ENCODE measurements at regions not wholly inside any gene's neighbourhood (a gene's known extent, or its start where the extent isn't known, plus 50 kb on each side); places are given as distances from the start of the nearest gene placed in this dataset.

GRCh38 chr12:131253376-131254026 lies 299.8 kb downstream of the ADGRD1 start:
- Histone ChIP-seq H3K4me2 (ENCODE audit: control insufficient read depth, extremely low read depth, insufficient read depth, low read depth, low read length) (no peak overlapping the region), H3K79me2 (ENCODE audit: control insufficient read depth, insufficient read depth, low read length) (no peaks in the 10 kb centered on the region), H3K27ac (ENCODE audit: control insufficient read depth, insufficient read depth, low read length) (no peak overlapping the region), H3K4me1 (ENCODE audit: control insufficient read depth, extremely low read depth, insufficient read depth, low read length) (no peaks in the 10 kb centered on the region), H3K9me1 (ENCODE audit: control insufficient read depth, extremely low read depth, insufficient read depth, low read length) (no peaks in the 10 kb centered on the region), H3K4me3 (ENCODE audit: control insufficient read depth in 2 of 3, extremely low read depth in 1 of 3, insufficient read depth in 2 of 3, low read depth in 1 of 3, low read length in 3 of 3) (no peak overlapping the region), H3K36me3 (ENCODE audit: control insufficient read depth in 2 of 2, extremely low read depth in 1 of 2, insufficient read depth in 2 of 2, low read length in 2 of 2) (no peaks in the 10 kb centered on the region), H3K9me3 (ENCODE audit: control insufficient read depth, low read depth, low read length) (peaks cover 4% of the 10 kb centered on the region), H2AFZ (ENCODE audit: control insufficient read depth, low read length) (no peak overlapping the region), H3K27me3 (ENCODE audit: control insufficient read depth, extremely low read depth, insufficient read depth, low read length) (no peaks in the 10 kb centered on the region), H3K9ac (ENCODE audit: control insufficient read depth, extremely low read depth, insufficient read depth, low read length) (no peak overlapping the region), H4K20me1 (ENCODE audit: control insufficient read depth, extremely low read depth, insufficient read depth, low read length) (no peaks in the 10 kb centered on the region)
- no peak for DNase-seq (ENCODE audit: low read depth, low spot score)
- dilution Hi-C loops (cut with MboI; ENCODE audit: extremely low pct_ligation_motif_present, low sequenced_read_pairs), result no loop called here
- TF ChIP-seq EZH2 (IDR thresholded peaks at IDR 0.05; ENCODE audit: low read length) (no peak), CTCF (optimal IDR thresholded peaks at IDR 0.05 in 1 of 3, IDR thresholded peaks at IDR 0.05 in 1 of 3, conservative IDR thresholded peaks at IDR 0.05 in 1 of 3; ENCODE audit: extremely low read depth in 1 of 3, insufficient read depth in 2 of 3, low read length in 3 of 3) (no peak)
- no peak for FAIRE-seq

GRCh38 chr12:131254374-131254773 lies 300.7 kb downstream of the ADGRD1 start:
- Histone ChIP-seq H3K27ac (ENCODE audit: control insufficient read depth, insufficient read depth, low read length) (no peak overlapping the region), H4K20me1 (ENCODE audit: control insufficient read depth, extremely low read depth, insufficient read depth, low read length) (no peaks in the 10 kb centered on the region), H3K4me2 (ENCODE audit: control insufficient read depth, extremely low read depth, insufficient read depth, low read depth, low read length) (no peak overlapping the region), H3K9me1 (ENCODE audit: control insufficient read depth, extremely low read depth, insufficient read depth, low read length) (no peaks in the 10 kb centered on the region), H2AFZ (ENCODE audit: control insufficient read depth, low read length) (no peak overlapping the region), H3K9ac (ENCODE audit: control insufficient read depth, extremely low read depth, insufficient read depth, low read length) (no peak overlapping the region), H3K9me3 (ENCODE audit: control insufficient read depth, low read depth, low read length) (peaks cover 4% of the 10 kb centered on the region), H3K79me2 (ENCODE audit: control insufficient read depth, insufficient read depth, low read length) (no peaks in the 10 kb centered on the region), H3K36me3 (ENCODE audit: control insufficient read depth in 2 of 2, extremely low read depth in 1 of 2, insufficient read depth in 2 of 2, low read length in 2 of 2) (no peaks in the 10 kb centered on the region), H3K4me1 (ENCODE audit: control insufficient read depth, extremely low read depth, insufficient read depth, low read length) (no peaks in the 10 kb centered on the region), H3K4me3 (ENCODE audit: control insufficient read depth in 2 of 3, extremely low read depth in 1 of 3, insufficient read depth in 2 of 3, low read depth in 1 of 3, low read length in 3 of 3) (no peak overlapping the region), H3K27me3 (ENCODE audit: control insufficient read depth, extremely low read depth, insufficient read depth, low read length) (no peaks in the 10 kb centered on the region)
- DNase-seq (ENCODE audit: low read depth, low spot score) (no peak), FAIRE-seq (no peak)
- dilution Hi-C loops (cut with MboI; ENCODE audit: extremely low pct_ligation_motif_present, low sequenced_read_pairs), result no loop called here
- TF ChIP-seq CTCF (optimal IDR thresholded peaks at IDR 0.05 in 1 of 3, IDR thresholded peaks at IDR 0.05 in 1 of 3, conservative IDR thresholded peaks at IDR 0.05 in 1 of 3; ENCODE audit: extremely low read depth in 1 of 3, insufficient read depth in 2 of 3, low read length in 3 of 3) (no peak), EZH2 (IDR thresholded peaks at IDR 0.05; ENCODE audit: low read length) (no peak)

Measured in keratinocyte (primary cell).